Adrenal gland (tissue), 5 donors: ENCODE measurements at regions not wholly inside any gene's neighbourhood (a gene's known extent, or its start where the extent isn't known, plus 50 kb on each side); places are given as distances from the start of the nearest gene placed in this dataset.

ENCODE experiments used
- CTCF ChIP-seq, 6 experiments: fragments of 450-650 bp in 4 of 6; fragments of 200-600 bp in 2 of 6; sonication (generic) in 1 of 6; IDR thresholded peaks; 1 replicate in 5 of 6; 2 replicates in 1 of 6; pipeline versions ENCODE4 v1.5.1 to v1.8.0; 2016 to 2021; ENCODE audit warnings: antibody characterized with exemption in 6 of 6, mild to moderate bottlenecking in 2 of 6, moderate library complexity in 1 of 6
- POLR2A ChIP-seq, 2 donors: fragments of 450-650 bp; IDR thresholded peaks; one replicate each; pipeline ENCODE4 v1.6.1; 2017; ENCODE audit warnings: antibody characterized with exemption in 2 of 2, mild to moderate bottlenecking in 2 of 2, moderate library complexity in 1 of 2
- donor health status: DM: no; HTN: no; CAD: no.

GRCh38 chr2:41027095-41027494 is 575.2 kb upstream of the SLC8A1 start:
- no peak for TF ChIP-seq POLR2A (IDR thresholded peaks at IDR 0.05)
- no peak for TF ChIP-seq CTCF (IDR thresholded peaks at IDR 0.05)
